ENCODE measurements at regions not wholly inside any gene's neighbourhood (a gene's known extent, or its start where the extent isn't known, plus 50 kb on each side); places are given as distances from the start of the nearest gene placed in this dataset.

- no peak for TF ChIP-seq POLR2A (IDR thresholded peaks at IDR 0.05)
- no peak for TF ChIP-seq CTCF (IDR thresholded peaks at IDR 0.05)
These were observed 210.2 kb upstream of the MKI67 start for GRCh38 chr10:128336401-128336800.
